ENCODE measurements at regions not wholly inside any gene's neighbourhood (a gene's known extent, or its start where the extent isn't known, plus 50 kb on each side); places are given as distances from the start of the nearest gene placed in this dataset.
"Not testable (repeated sequence)": the region's sequence is repeated elsewhere in the genome, so short reads cannot be mapped to it uniquely, and the experiment has no call there.

- no peak for DNase-seq (ENCODE audit: low spot score)
Observed at GRCh38 chr1:209168204-209168603, 415.3 kb upstream of the CAMK1G start.

- DNase-seq (ENCODE audit: low spot score) = no peak
Observed at GRCh38 chr1:209171151-209171550, 412.4 kb upstream of the CAMK1G start.

DNA sequence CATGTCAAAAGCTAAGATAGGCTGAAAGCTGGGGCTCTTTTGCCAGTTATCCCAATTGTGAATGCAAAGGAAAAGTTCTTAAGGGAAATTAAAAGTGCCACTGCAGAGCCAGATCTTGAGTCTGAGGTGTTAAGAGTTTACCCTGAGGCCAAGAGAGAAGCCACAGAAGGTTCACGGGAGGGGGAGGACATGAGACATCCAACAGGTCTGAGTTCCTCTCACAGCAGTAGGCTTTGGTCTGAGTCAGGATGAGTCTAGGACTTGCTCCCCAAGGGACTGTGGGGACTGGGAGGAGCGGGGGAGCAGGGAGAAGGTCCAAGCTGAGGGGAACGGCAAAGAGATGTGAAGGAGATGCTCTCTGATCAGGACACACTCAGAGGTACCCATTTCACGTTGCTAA lies 411.2 kb upstream of the CAMK1G start:
- DNase-seq (ENCODE audit: low spot score) = no peak

DNA sequence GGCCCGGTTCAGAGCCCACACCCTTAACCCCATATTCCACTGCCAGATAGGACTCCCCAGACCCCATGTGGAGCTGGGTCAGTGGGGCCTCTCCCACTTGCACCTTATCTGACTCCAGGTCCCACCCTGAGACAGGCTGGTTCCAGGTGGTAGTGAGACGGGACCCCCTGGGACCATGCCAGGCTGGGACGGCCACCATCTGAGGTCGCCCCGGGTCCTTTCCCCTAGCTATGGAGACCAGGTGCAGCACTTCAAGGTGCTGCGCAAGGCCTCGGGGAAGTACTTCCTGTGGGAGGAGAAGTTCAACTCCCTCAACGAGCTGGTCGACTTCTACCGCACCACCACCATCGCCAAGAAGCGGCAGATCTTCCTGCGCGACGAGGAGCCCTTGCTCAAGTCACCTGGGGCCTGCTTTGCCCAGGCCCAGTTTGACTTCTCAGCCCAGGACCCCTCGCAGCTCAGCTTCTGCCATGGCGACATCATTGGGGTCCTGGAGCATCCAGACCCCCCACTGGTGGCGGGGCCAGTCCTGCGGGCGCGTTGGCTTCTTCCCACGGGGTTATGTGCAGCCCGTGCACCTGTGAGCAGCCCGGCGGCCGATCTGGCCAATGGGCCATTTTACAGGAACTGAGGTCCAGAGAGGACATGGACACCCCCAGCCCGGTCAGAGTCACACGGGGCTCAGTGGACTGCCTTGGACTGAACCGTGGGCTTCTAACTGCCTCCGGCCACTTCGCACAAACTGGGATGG lies 410.5 kb upstream of the CAMK1G start:
- DNase-seq (ENCODE audit: low spot score) = not testable (repeated sequence)

GRCh38 chr1:209173796-209174195 lies 409.7 kb upstream of the CAMK1G start:
- DNase-seq (ENCODE audit: low spot score) = not testable (repeated sequence)

- no peak for DNase-seq (ENCODE audit: low spot score)
Observed at GRCh38 chr1:209176866-209177430, 406.6 kb upstream of the CAMK1G start.

DNA sequence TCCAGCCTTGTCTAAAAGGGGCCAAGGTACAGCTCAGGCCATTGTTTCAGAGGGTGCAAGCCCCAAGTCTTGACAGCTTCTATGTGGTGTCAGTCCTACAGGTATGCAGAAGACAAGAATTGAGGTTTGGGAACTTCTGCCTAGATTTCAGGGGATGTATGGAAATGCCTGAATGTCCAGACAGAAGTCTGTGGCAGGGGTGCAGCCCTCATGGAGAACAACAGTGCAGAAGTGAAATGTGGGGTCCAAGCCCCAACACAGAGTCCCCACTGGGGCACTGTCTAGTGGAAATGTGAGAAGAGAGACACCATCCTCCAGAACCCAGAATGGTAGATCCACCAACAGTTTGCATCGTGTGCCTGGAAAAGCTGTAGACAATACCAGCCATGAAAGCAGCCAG lies 400.3 kb upstream of the CAMK1G start:
- DNase-seq (ENCODE audit: low spot score) = no peak

- no peak for DNase-seq (ENCODE audit: low spot score)
Observed at GRCh38 chr1:209187589-209187988, 395.9 kb upstream of the CAMK1G start.

DNA sequence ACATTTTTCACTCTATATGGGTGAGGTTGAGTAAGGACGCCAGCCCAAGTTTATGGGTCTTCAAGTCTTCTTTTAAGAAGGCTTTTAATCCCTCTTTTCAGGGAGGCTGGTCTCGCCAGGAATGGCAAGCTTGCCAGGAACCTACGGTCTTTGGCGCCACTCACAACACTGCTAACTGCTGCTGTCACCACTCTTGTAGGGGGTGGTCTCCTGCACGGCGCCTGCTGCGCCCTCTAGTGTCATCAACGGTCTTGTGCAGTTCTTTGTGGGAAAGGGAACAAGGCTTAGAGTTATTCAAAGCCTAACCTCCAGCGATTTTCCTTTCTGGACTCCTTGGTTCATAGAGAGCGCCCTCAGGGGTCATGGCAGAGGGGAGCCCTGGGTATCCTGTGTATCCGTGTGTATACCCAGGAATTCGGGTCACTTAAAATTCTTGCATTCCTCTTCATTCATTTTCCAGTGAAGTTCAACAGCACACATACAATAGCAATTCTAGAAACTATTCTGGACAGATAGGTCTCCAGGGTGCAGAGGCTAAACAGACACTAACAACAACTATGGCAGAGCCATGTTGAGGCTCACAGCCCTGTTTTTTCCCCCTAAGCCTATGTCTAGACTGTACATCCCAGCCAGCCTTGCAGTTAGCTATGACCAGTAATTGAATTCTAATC lies 392.8 kb upstream of the CAMK1G start:
- DNase-seq (ENCODE audit: low spot score) = peak; percentile 77

- no peak for DNase-seq (ENCODE audit: low spot score)
Observed at GRCh38 chr1:209191262-209191634, 392.3 kb upstream of the CAMK1G start.

GRCh38 chr1:209196140-209196539 lies 387.4 kb upstream of the CAMK1G start:
- no peak for DNase-seq (ENCODE audit: low spot score)

DNA sequence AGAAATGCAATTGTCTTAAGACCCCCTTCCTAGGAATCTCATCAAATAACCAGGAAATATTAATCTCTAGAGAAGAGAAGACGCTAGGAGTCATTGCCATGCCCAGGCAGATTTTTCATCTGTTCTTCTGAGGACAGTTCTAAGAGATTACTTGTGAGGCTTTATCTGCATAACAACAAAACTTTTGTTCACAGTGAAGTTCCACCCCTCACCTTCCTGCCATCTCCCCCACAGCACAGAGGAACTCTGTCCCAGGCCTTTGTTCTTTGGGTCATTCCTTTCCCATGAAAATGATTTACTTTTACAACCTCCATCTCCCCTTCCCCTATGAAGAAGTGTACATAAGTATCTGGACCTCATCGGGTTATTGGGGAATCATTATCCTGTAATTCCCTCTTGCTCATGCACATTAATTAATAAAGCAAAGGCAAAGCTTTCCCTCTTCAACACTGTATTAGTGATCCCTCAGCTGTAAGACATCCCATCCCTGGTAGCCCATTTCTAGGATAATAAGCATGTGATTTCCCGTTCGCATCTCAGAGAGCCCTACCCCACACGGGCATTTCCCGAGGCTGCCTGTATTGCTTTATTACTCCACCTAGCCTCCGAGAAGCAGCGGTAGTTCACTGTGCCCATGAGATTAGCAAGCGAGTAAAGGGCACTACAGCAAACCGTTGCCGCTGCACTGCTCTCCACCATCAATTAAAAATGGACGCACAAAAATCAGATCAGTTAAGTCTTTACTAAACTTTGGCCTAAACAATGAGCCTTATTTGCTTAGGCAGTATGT lies 384.4 kb upstream of the CAMK1G start:
- DNase-seq (ENCODE audit: low spot score) = no peak

GRCh38 chr1:209199822-209200221 lies 383.7 kb upstream of the CAMK1G start:
- peak; percentile 59 for DNase-seq (ENCODE audit: low spot score)

DNA sequence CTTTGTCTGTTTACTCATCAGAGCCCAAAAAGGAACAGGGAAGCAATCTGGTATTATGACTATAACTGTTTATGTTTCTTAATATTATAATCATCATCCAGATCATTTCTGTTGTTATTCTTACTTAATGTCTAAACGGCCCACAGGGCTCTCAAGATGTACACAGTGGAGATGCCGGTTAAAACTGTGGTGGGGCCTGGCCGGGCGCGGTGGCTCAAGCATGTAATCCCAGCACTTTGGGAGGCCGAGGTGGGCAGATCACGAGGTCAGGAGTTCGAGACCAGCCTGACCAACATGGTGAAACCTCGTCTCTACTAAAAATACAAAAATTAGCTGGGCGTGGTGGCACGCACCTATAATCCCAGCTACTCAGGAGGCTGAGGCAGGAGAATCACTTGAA lies 381.2 kb upstream of the CAMK1G start:
- DNase-seq (ENCODE audit: low spot score) = not testable (repeated sequence)

GRCh38 chr1:209202830-209203532 lies 380.5 kb upstream of the CAMK1G start:
- DNase-seq (ENCODE audit: low spot score) = peak; percentile 74

DNA sequence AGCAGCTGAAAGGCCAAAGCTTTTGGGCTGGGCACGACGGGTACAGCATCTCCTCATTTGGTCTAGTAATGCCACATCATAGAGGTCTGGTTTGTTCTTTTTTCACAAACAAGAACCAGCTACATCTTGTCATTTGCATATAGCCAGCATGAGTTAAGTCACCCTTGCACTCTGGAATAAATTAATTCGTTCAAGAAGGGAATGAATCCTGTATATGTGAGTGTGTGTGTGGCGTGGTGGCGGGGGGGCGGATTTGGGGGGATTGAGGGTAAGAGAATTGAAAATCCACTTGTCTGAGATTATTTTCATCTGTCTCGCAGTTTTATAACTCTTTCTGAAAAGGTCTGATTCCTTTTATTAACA lies 380.0 kb upstream of the CAMK1G start:
- DNase-seq (ENCODE audit: low spot score) = no peak

GRCh38 chr1:209205039-209205438 lies 378.5 kb upstream of the CAMK1G start:
- DNase-seq (ENCODE audit: low spot score) = no peak

DNA sequence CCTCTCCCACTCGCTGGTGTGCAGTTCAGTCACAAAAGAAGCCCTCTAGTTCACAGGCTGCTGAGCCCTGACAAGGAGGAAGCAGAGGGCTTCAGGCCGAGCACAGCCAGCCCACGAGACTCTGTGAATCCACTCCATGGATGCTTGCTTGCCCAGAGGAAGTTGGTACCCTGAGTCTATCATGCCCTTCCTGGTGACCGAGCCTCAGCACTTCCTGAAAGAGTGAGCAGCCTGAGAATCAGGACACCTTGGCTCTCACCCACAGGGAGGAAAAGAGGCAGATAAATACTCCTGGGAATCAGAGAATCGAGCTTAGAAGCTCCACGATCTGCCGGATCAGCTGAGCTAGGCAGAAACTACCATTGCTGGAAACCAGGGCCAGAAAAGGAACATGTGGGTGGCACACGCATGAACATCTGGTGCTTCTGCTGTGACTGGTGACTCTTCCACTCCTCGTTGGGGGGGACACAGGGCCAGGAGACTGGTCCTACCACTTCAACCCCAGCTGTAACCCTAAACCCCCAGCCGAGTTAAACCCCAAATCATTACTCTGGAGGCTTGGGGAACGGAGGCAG lies 376.3 kb upstream of the CAMK1G start:
- no peak for DNase-seq (ENCODE audit: low spot score)

GRCh38 chr1:209207701-209208286 lies 375.7 kb upstream of the CAMK1G start:
- DNase-seq (ENCODE audit: low spot score) = peak; percentile 82

DNA sequence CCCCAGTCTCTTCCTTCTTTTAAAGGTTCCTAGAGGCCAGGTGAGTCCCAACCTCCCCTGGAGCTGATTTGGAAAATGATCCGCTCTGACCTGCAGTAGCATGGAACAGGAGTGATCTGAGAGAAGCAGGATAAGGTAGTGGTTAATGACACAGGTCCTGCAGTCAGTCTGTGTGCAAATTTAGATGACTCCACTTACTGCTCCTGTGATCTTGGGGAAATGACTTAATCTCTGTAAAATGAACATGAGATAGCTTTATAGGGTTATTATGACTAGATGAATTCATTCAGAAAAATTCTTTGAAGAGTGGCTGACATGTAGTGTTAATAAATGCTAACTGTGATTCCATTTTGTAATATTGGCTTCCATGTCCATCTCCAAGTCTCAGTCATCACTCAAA lies 374.9 kb upstream of the CAMK1G start:
- no peak for DNase-seq (ENCODE audit: low spot score)

DNA sequence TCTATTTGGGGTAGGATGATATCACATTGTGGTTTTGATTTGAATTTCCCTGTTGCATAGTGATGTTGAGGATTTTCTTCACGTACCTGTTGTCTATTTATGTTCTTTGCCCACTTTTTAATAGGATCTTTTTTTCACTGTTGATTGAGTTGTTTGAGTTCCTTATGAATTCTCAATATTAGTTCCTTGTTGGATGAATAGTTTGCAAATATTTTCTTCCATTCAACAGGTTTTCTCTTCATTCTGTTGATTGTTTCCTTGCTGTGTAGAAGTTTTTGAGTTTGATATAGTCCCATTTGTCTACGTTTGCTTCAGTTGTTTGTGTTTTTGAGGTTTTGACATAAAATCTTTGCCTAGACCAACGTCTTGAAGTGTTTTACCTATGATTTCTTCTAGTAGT lies 369.5 kb upstream of the CAMK1G start:
- DNase-seq (ENCODE audit: low spot score) = no peak

Data from SK-N-DZ (cell line).